ENCODE measurements at regions not wholly inside any gene's neighbourhood (a gene's known extent, or its start where the extent isn't known, plus 50 kb on each side); places are given as distances from the start of the nearest gene placed in this dataset.

- H3K4me3 ChIP-seq (ENCODE audit: low read depth, low read length), result no peak overlapping the region
- DNase-seq (ENCODE audit: low read depth, low spot score), result no peak
- ChIA-PET CTCF (no interaction called here), POLR2A (no interaction called here)
- TF ChIP-seq CTCF (IDR thresholded peaks at IDR 0.05; ENCODE audit: insufficient read depth, low read length, missing control alignments), result no peak
Observed at GRCh38 chr18:33517950-33518349, 60.1 kb upstream of the ASXL3 start.

- no peak overlapping the region for H3K4me3 ChIP-seq (ENCODE audit: low read depth, low read length)
- ChIA-PET CTCF (no interaction called here), POLR2A (no interaction called here)
- DNase-seq (ENCODE audit: low read depth, low spot score), result no peak
- no peak for TF ChIP-seq CTCF (IDR thresholded peaks at IDR 0.05; ENCODE audit: insufficient read depth, low read length, missing control alignments)
Observed at GRCh38 chr18:33513027-33513426, 65.0 kb upstream of the ASXL3 start.

GRCh38 chr18:33507019-33507418 is 66.5 kb upstream of the CCDC178 start:
- ChIA-PET CTCF (no interaction called here), POLR2A (no interaction called here)
- no peak for TF ChIP-seq CTCF (IDR thresholded peaks at IDR 0.05; ENCODE audit: insufficient read depth, low read length, missing control alignments)

GRCh38 chr18:33505798-33506197 is 65.3 kb upstream of the CCDC178 start:
- no peak for DNase-seq (ENCODE audit: low read depth, low spot score)
- CTCF ChIA-PET, result no interaction called here
- no peak for TF ChIP-seq CTCF (IDR thresholded peaks at IDR 0.05; ENCODE audit: insufficient read depth, low read length, missing control alignments)
- H3K4me3 ChIP-seq (ENCODE audit: low read depth, low read length), result no peak overlapping the region
- POLR2A ChIA-PET, result no interaction called here

More at GRCh38 chr18:33507019-33507418, 66.5 kb upstream of the CCDC178 start:
- no peak for DNase-seq (ENCODE audit: low read depth, low spot score)
- H3K4me3 ChIP-seq (ENCODE audit: low read depth, low read length), result no peak overlapping the region

GRCh38 chr18:33505297-33505696 is 64.8 kb upstream of the CCDC178 start:
- TF ChIP-seq CTCF (IDR thresholded peaks at IDR 0.05; ENCODE audit: insufficient read depth, low read length, missing control alignments), result no peak
- ChIA-PET POLR2A (no interaction called here), CTCF (no interaction called here)
- H3K4me3 ChIP-seq (ENCODE audit: low read depth, low read length), result no peak overlapping the region
- no peak for DNase-seq (ENCODE audit: low read depth, low spot score)

GRCh38 chr18:33495278-33495677 is 54.8 kb upstream of the CCDC178 start:
- POLR2A ChIA-PET, result no interaction called here
- no peak for DNase-seq (ENCODE audit: low read depth, low spot score)
- TF ChIP-seq CTCF (IDR thresholded peaks at IDR 0.05; ENCODE audit: insufficient read depth, low read length, missing control alignments), result peak; percentile 12
- CTCF ChIA-PET, result no interaction called here
- no peak overlapping the region for H3K4me3 ChIP-seq (ENCODE audit: low read depth, low read length)

Data from AG04449 (cell line).